Left lung (tissue), 4 donors: ENCODE measurements at regions not wholly inside any gene's neighbourhood (a gene's known extent, or its start where the extent isn't known, plus 50 kb on each side); places are given as distances from the start of the nearest gene placed in this dataset.

Experiments used
- ATAC-seq: fragments of 200-7000 bp; cut with Tn5 transposase; one replicate; pipeline ENCODE4 v1.9.1; 2020; ENCODE audit warnings: moderate library complexity
- DNase-seq, 4 donors: peaks; one replicate each; pipeline ENCODE4 v3.0.0-alpha.2; 2013 to 2020
- H3K27ac ChIP-seq, 2 donors: fragments of 200-600 bp; sonication (generic) in 1 of 2; one replicate each; pipeline versions ENCODE4 v1.5.0 to v1.8.0; 2020 to 2021
- H3K27me3 ChIP-seq, 2 donors: fragments of 200-600 bp; sonication (generic) in 1 of 2; one replicate each; pipeline versions ENCODE4 v1.5.0 to v1.8.0; 2020 to 2021
- H3K36me3 ChIP-seq, 2 donors: fragments of 200-600 bp; sonication (generic) in 1 of 2; one replicate each; pipeline versions ENCODE4 v1.5.0 to v1.8.0; 2020 to 2021
- H3K4me1 ChIP-seq, 2 donors: fragments of 200-600 bp; one replicate each; pipeline ENCODE4 v1.8.0; 2021
- H3K4me3 ChIP-seq, 2 donors: fragments of 200-600 bp; sonication (generic) in 1 of 2; one replicate each; pipeline versions ENCODE4 v1.5.0 to v1.8.0; 2020 to 2021; ENCODE audit warnings: mild to moderate bottlenecking in 1 of 2
- H3K9me3 ChIP-seq, 2 donors: fragments of 200-600 bp; sonication (generic) in 1 of 2; one replicate each; pipeline versions ENCODE4 v1.5.0 to v1.8.0; 2020 to 2021
- intact Hi-C, 2 donors: fragments of 100-400 bp; cut with DNase I; formaldehyde crosslinking; loops; one replicate each; pipeline versions ENCODE4 v1.11.2 to v1.14.2; 2022
- TF ChIP-seq, protein P1 (sequence below), 2 donors: fragments of 200-600 bp; sonication (generic) in 1 of 2; IDR thresholded peaks; one replicate each; pipeline versions ENCODE4 v1.5.0 to v1.8.0; 2021; ENCODE audit warnings: antibody characterized with exemption in 2 of 2
- donor health status: DM: no; HTN: yes; CAD: no.
- donor health status: DM: no; HTN: no; CAD: no.

DNA sequence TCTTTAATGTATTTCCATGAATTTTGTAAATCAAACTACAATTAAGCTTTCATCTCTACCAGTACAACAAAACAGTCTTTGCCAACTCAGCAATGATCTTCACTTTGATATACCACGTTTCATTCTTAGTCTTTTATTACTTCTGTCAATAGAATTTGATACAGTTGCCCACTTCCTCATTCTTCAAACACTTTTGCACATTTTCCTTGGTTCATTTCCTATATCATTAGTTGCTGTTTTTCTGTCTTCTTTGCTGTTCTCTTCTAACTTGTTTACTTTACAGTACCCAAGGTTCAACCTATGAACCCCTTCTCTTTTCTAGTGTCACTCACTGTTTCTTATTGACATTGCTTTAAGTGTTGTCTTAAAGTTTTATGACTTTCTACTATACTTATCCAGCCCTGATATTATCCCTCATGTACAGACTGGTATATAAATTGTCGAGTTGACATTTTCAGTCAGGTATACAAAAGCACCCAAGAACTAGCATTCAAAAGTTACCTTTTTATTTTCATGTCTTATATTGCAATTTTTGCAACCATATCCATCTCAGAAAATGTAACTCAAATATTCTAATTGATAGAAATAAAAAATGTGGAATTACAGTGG is 903.1 kb downstream of the NSUN3 start:
- intact Hi-C loops = no loop called here
- peaks cover 0 to 15% of the 10 kb centered on the region in 2 donors for H3K27me3 ChIP-seq
- no peaks in the 10 kb centered on the region for H3K36me3 ChIP-seq
- no peaks in the 10 kb centered on the region for H3K4me1 ChIP-seq
- ATAC-seq = no peak
- DNase-seq = no peak
- H3K4me3 ChIP-seq = no peak overlapping the region
- H3K27ac ChIP-seq = no peak overlapping the region
- TF ChIP-seq, protein P1, sequence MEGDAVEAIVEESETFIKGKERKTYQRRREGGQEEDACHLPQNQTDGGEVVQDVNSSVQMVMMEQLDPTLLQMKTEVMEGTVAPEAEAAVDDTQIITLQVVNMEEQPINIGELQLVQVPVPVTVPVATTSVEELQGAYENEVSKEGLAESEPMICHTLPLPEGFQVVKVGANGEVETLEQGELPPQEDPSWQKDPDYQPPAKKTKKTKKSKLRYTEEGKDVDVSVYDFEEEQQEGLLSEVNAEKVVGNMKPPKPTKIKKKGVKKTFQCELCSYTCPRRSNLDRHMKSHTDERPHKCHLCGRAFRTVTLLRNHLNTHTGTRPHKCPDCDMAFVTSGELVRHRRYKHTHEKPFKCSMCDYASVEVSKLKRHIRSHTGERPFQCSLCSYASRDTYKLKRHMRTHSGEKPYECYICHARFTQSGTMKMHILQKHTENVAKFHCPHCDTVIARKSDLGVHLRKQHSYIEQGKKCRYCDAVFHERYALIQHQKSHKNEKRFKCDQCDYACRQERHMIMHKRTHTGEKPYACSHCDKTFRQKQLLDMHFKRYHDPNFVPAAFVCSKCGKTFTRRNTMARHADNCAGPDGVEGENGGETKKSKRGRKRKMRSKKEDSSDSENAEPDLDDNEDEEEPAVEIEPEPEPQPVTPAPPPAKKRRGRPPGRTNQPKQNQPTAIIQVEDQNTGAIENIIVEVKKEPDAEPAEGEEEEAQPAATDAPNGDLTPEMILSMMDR (IDR thresholded peaks at IDR 0.05) = no peak
- H3K9me3 ChIP-seq = no peaks in the 10 kb centered on the region

DNA sequence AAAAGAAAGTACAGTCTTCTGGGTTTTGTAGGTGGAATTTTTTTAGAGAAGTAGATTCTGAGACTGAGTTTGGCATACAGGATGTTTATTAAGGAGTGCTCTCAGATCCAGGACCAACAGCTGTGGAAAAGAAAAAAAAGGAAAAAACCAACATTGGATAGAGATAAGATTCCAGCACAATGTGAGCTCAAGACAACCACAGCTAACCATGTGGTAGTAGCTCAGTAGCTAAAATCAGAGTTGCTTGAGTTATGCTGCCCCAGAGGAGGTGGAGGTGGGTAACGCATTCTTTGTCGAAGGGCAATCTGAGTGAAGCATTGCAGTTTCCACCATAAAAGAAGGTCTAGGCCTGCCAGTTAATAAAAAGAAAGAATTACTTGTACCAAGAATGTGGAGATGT is 904.3 kb downstream of the NSUN3 start:
- no peak overlapping the region for H3K4me3 ChIP-seq
- peaks cover 0 to 15% of the 10 kb centered on the region in 2 donors for H3K27me3 ChIP-seq
- H3K36me3 ChIP-seq = no peaks in the 10 kb centered on the region
- no peaks in the 10 kb centered on the region for H3K4me1 ChIP-seq
- intact Hi-C loops = no loop called here
- H3K27ac ChIP-seq = no peak overlapping the region
- no peak for ATAC-seq
- no peak for DNase-seq
- TF ChIP-seq, protein P1 (IDR thresholded peaks at IDR 0.05) = no peak
- H3K9me3 ChIP-seq = no peaks in the 10 kb centered on the region

DNA sequence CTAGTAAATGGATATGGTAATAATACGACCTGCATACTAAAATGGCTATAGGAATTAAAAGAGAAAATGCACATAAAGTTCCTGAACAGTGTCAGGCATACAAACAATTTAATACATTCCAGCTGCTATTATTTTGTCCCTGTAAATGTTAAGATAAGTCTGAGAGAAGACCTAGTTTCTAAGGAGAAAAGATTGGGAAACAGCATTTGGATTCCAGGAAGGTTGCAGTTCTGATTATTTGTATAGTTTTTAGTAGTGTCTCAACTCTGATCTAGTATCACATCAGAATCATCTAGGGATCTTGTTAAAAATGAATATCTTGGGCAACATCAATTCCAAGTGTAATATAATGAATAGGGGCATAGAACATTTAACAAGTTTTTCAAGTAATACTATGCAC is 905.7 kb downstream of the NSUN3 start:
- DNase-seq = no peak
- Histone ChIP-seq H3K9me3 (no peaks in the 10 kb centered on the region), H3K27me3 (peaks cover 0 to 15% of the 10 kb centered on the region in 2 donors), H3K27ac (no peak overlapping the region), H3K4me3 (no peak overlapping the region), H3K36me3 (no peaks in the 10 kb centered on the region), H3K4me1 (no peaks in the 10 kb centered on the region)
- TF ChIP-seq, protein P1 (IDR thresholded peaks at IDR 0.05) = no peak
- no peak for ATAC-seq
- intact Hi-C loops = no loop called here

DNA sequence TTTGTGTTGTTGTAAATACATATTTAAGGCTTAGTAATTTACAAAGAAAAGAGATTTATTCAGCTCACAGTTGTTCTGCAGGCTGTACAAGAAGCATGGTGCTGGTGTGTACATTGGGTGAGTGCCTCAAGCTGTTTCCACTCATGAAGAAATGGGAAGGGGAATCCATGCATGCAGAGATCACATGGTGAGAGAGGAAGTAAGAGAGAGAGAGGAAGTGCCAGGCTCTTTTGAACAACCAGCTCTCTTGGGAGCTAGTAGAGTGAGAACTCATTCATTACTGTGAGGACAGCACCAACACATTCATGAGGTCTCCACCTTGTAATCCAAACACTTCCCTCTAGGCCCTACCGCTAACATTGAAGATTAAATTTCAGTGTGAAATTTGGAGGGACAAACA is 909.2 kb downstream of the NSUN3 start:
- H3K4me3 ChIP-seq = no peak overlapping the region
- peaks cover 0 to 10% of the 10 kb centered on the region in 2 donors for H3K9me3 ChIP-seq
- TF ChIP-seq, protein P1 (IDR thresholded peaks at IDR 0.05) = no peak
- no peaks in the 10 kb centered on the region for H3K4me1 ChIP-seq
- no peaks in the 10 kb centered on the region for H3K36me3 ChIP-seq
- intact Hi-C loops = no loop called here
- DNase-seq = no peak
- H3K27me3 ChIP-seq = peaks cover 0 to 22% of the 10 kb centered on the region in 2 donors
- H3K27ac ChIP-seq = no peak overlapping the region
- no peak for ATAC-seq

DNA sequence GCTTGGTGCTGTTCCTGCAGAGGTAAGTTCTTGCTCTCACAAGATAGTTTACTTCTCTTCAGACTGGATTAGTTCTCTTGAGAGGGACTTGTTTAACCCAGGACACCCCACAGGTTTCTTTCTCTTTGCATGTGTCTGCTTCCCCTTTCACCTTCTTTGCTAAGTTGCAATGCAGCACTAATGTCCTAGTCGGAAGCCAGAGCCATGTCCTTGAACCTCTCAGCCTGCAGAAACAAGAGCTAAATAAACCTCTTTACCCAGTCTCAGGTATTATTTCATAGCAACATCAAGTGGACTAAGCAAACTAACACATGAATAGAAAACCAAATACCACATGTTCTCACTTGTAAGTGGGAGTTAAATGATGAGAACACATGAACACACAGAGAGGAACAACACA is 915.2 kb downstream of the NSUN3 start:
- DNase-seq (peak in 3 of 4 donors; percentile 12 to 64 (median 36)), ATAC-seq (peak; percentile 99)
- Histone ChIP-seq H3K4me3 (no peak overlapping the region), H3K4me1 (no peaks in the 10 kb centered on the region), H3K27me3 (peaks cover 0 to 29% of the 10 kb centered on the region in 2 donors), H3K27ac (no peak overlapping the region), H3K9me3 (peaks cover 0 to 10% of the 10 kb centered on the region in 2 donors), H3K36me3 (no peaks in the 10 kb centered on the region)
- TF ChIP-seq, protein P1 (IDR thresholded peaks at IDR 0.05) = no peak
- intact Hi-C loops = no loop called here
